ENCODE measurements at regions not wholly inside any gene's neighbourhood (a gene's known extent, or its start where the extent isn't known, plus 50 kb on each side); places are given as distances from the start of the nearest gene placed in this dataset.

- no peak overlapping the region for H3K4me3 ChIP-seq (ENCODE audit: low read depth, low read length)
- DNase-seq (ENCODE audit: low read depth): no peak
- TF ChIP-seq MAX (IDR thresholded peaks at IDR 0.05; ENCODE audit: low read depth, low read length) (no peak), MYC (IDR thresholded peaks at IDR 0.05; ENCODE audit: low read depth, low read length) (no peak), CTCF (IDR thresholded peaks at IDR 0.05; ENCODE audit: low read depth, low read length) (no peak), POLR2A (IDR thresholded peaks at IDR 0.05; ENCODE audit: extremely low read depth, insufficient read length) (no peak)
These were observed 1356.2 kb downstream of the TBC1D22A start for GRCh38 chr22:48118654-48119053.

GRCh38 chr22:48116871-48117270, 1354.4 kb downstream of the TBC1D22A start:
- DNase-seq (ENCODE audit: low read depth): no peak
- no peak for TF ChIP-seq MAX (IDR thresholded peaks at IDR 0.05; ENCODE audit: low read depth, low read length)
- no peak for TF ChIP-seq POLR2A (IDR thresholded peaks at IDR 0.05; ENCODE audit: extremely low read depth, insufficient read length)
- TF ChIP-seq MYC (IDR thresholded peaks at IDR 0.05; ENCODE audit: low read depth, low read length): no peak
- TF ChIP-seq CTCF (IDR thresholded peaks at IDR 0.05; ENCODE audit: low read depth, low read length): no peak
- no peak overlapping the region for H3K4me3 ChIP-seq (ENCODE audit: low read depth, low read length)

GRCh38 chr22:48112687-48113521, 1350.5 kb downstream of the TBC1D22A start:
- H3K4me3 ChIP-seq (ENCODE audit: low read depth, low read length): no peak overlapping the region
- TF ChIP-seq MYC (IDR thresholded peaks at IDR 0.05; ENCODE audit: low read depth, low read length) (no peak), MAX (IDR thresholded peaks at IDR 0.05; ENCODE audit: low read depth, low read length) (no peak), POLR2A (IDR thresholded peaks at IDR 0.05; ENCODE audit: extremely low read depth, insufficient read length) (no peak), CTCF (IDR thresholded peaks at IDR 0.05; ENCODE audit: low read depth, low read length) (no peak)
- no peak for DNase-seq (ENCODE audit: low read depth)

GRCh38 chr22:48106715-48107259, 1344.3 kb downstream of the TBC1D22A start:
- DNase-seq (ENCODE audit: low read depth): no peak
- no peak overlapping the region for H3K4me3 ChIP-seq (ENCODE audit: low read depth, low read length)
- TF ChIP-seq POLR2A (IDR thresholded peaks at IDR 0.05; ENCODE audit: extremely low read depth, insufficient read length) (no peak), MAX (IDR thresholded peaks at IDR 0.05; ENCODE audit: low read depth, low read length) (no peak), CTCF (IDR thresholded peaks at IDR 0.05; ENCODE audit: low read depth, low read length) (no peak), MYC (IDR thresholded peaks at IDR 0.05; ENCODE audit: low read depth, low read length) (no peak)

- no peak overlapping the region for H3K4me3 ChIP-seq (ENCODE audit: low read depth, low read length)
- TF ChIP-seq POLR2A (IDR thresholded peaks at IDR 0.05; ENCODE audit: extremely low read depth, insufficient read length) (no peak), CTCF (IDR thresholded peaks at IDR 0.05; ENCODE audit: low read depth, low read length) (no peak)
These were observed 1343.8 kb downstream of the TBC1D22A start for GRCh38 chr22:48106215-48106614.

More at GRCh38 chr22:48106215-48106614, 1343.8 kb downstream of the TBC1D22A start:
- DNase-seq (ENCODE audit: low read depth): no peak

Measured in NB4 (cell line).